ENCODE measurements at regions not wholly inside any gene's neighbourhood (a gene's known extent, or its start where the extent isn't known, plus 50 kb on each side); places are given as distances from the start of the nearest gene placed in this dataset.

GRCh38 chr7:136312592-136312991, 335.4 kb upstream of the MTPN start:
- Histone ChIP-seq H3K27me3 (ENCODE audit: low read length) (no peaks in the 10 kb centered on the region), H3K4me2 (ENCODE audit: low read length) (no peak overlapping the region), H3K27ac (ENCODE audit: low read length) (no peak overlapping the region), H3F3A (ENCODE audit: low read length, unreplicated experiment) (no peaks in the 10 kb centered on the region), H2AFZ (ENCODE audit: low read length) (no peak overlapping the region), H3K4me1 (ENCODE audit: insufficient read depth, low read length) (no peaks in the 10 kb centered on the region), H3K36me3 (ENCODE audit: low read depth, low read length) (no peaks in the 10 kb centered on the region), H3K9me2 (replicated peaks; ENCODE audit: low read length) (no peaks in the 10 kb centered on the region), H3K79me2 (ENCODE audit: low read length) (no peaks in the 10 kb centered on the region), H3K9ac (ENCODE audit: low read length) (no peak overlapping the region), H4K20me1 (ENCODE audit: low read length) (no peaks in the 10 kb centered on the region), H3K9me3 (ENCODE audit: low read length) (no peaks in the 10 kb centered on the region; the same call in 1 of the 2 replicates), H3K4me3 (ENCODE audit: low read length) (no peak overlapping the region)
- intact Hi-C loops (cut with micrococcal nuclease): no loop called here
- no TSS peak for BruUV-seq (replicated peaks)
- CTCF ChIA-PET: no interaction called here
- POLR2A ChIA-PET (ENCODE audit: unreplicated experiment): interaction anchor here (0.6 kb wide), 1 partner anchor 211 kb away, joined by 24 read pairs; no protein-coding TSS in a partner anchor
- no peak for ATAC-seq
- DNase-seq: no peak
- TF ChIP-seq, protein P1, sequence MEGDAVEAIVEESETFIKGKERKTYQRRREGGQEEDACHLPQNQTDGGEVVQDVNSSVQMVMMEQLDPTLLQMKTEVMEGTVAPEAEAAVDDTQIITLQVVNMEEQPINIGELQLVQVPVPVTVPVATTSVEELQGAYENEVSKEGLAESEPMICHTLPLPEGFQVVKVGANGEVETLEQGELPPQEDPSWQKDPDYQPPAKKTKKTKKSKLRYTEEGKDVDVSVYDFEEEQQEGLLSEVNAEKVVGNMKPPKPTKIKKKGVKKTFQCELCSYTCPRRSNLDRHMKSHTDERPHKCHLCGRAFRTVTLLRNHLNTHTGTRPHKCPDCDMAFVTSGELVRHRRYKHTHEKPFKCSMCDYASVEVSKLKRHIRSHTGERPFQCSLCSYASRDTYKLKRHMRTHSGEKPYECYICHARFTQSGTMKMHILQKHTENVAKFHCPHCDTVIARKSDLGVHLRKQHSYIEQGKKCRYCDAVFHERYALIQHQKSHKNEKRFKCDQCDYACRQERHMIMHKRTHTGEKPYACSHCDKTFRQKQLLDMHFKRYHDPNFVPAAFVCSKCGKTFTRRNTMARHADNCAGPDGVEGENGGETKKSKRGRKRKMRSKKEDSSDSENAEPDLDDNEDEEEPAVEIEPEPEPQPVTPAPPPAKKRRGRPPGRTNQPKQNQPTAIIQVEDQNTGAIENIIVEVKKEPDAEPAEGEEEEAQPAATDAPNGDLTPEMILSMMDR (conservative IDR thresholded peaks at IDR 0.05; ENCODE audit: low read depth, low read length): no peak
- TF ChIP-seq EZH2 (IDR thresholded peaks at IDR 0.05; ENCODE audit: low read length, unreplicated experiment) (no peak), EZH2phosphoT487 (IDR thresholded peaks at IDR 0.05; ENCODE audit: borderline replicate concordance, low read length) (no peak)

GRCh38 chr7:136309407-136309806, 332.2 kb upstream of the MTPN start:
- H3K79me2 ChIP-seq (ENCODE audit: low read length): no peaks in the 10 kb centered on the region
- no peak overlapping the region for H3K4me2 ChIP-seq (ENCODE audit: low read length)
- BruUV-seq (replicated peaks): no TSS peak
- H3K9ac ChIP-seq (ENCODE audit: low read length): no peak overlapping the region
- H3K4me1 ChIP-seq (ENCODE audit: insufficient read depth, low read length): no peaks in the 10 kb centered on the region
- DNase-seq (no peak), ATAC-seq (no peak)
- no peaks in the 10 kb centered on the region; the same call in 1 of the 2 replicates for H3K9me3 ChIP-seq (ENCODE audit: low read length)
- ChIA-PET POLR2A (ENCODE audit: unreplicated experiment) (no interaction called here), CTCF (no interaction called here)
- H3K4me3 ChIP-seq (ENCODE audit: low read length): no peak overlapping the region
- TF ChIP-seq, protein P1 (conservative IDR thresholded peaks at IDR 0.05; ENCODE audit: low read depth, low read length): no peak
- TF ChIP-seq EZH2 (IDR thresholded peaks at IDR 0.05; ENCODE audit: low read length, unreplicated experiment) (no peak), EZH2phosphoT487 (IDR thresholded peaks at IDR 0.05; ENCODE audit: borderline replicate concordance, low read length) (no peak)
- H2AFZ ChIP-seq (ENCODE audit: low read length): no peak overlapping the region
- no peaks in the 10 kb centered on the region for H3K9me2 ChIP-seq (replicated peaks; ENCODE audit: low read length)
- intact Hi-C loops (cut with micrococcal nuclease): no loop called here
- no peaks in the 10 kb centered on the region for H3K36me3 ChIP-seq (ENCODE audit: low read depth, low read length)
- no peaks in the 10 kb centered on the region for H3F3A ChIP-seq (ENCODE audit: low read length, unreplicated experiment)
- H3K27me3 ChIP-seq (ENCODE audit: low read length): no peaks in the 10 kb centered on the region
- no peak overlapping the region for H3K27ac ChIP-seq (ENCODE audit: low read length)
- H4K20me1 ChIP-seq (ENCODE audit: low read length): no peaks in the 10 kb centered on the region

GRCh38 chr7:136308230-136308629, 331.1 kb upstream of the MTPN start:
- Histone ChIP-seq H2AFZ (ENCODE audit: low read length) (no peak overlapping the region), H3K9me3 (ENCODE audit: low read length) (no peaks in the 10 kb centered on the region; the same call in 1 of the 2 replicates), H3K36me3 (ENCODE audit: low read depth, low read length) (no peaks in the 10 kb centered on the region), H3K79me2 (ENCODE audit: low read length) (no peaks in the 10 kb centered on the region), H3K4me2 (ENCODE audit: low read length) (no peak overlapping the region), H3K4me3 (ENCODE audit: low read length) (no peak overlapping the region), H3K4me1 (ENCODE audit: insufficient read depth, low read length) (no peaks in the 10 kb centered on the region), H3K9ac (ENCODE audit: low read length) (no peak overlapping the region), H4K20me1 (ENCODE audit: low read length) (no peaks in the 10 kb centered on the region), H3K27ac (ENCODE audit: low read length) (no peak overlapping the region), H3K9me2 (replicated peaks; ENCODE audit: low read length) (no peaks in the 10 kb centered on the region), H3K27me3 (ENCODE audit: low read length) (no peaks in the 10 kb centered on the region), H3F3A (ENCODE audit: low read length, unreplicated experiment) (no peaks in the 10 kb centered on the region)
- ChIA-PET CTCF (no interaction called here), POLR2A (ENCODE audit: unreplicated experiment) (no interaction called here)
- intact Hi-C loops (cut with micrococcal nuclease): no loop called here
- no peak for ATAC-seq
- TF ChIP-seq EZH2 (IDR thresholded peaks at IDR 0.05; ENCODE audit: low read length, unreplicated experiment) (no peak), EZH2phosphoT487 (IDR thresholded peaks at IDR 0.05; ENCODE audit: borderline replicate concordance, low read length) (no peak)
- TF ChIP-seq, protein P1 (conservative IDR thresholded peaks at IDR 0.05; ENCODE audit: low read depth, low read length): no peak
- no TSS peak for BruUV-seq (replicated peaks)
- no peak for DNase-seq
